OCI-LY7 (cell line): ENCODE measurements at regions not wholly inside any gene's neighbourhood (a gene's known extent, or its start where the extent isn't known, plus 50 kb on each side); places are given as distances from the start of the nearest gene placed in this dataset.

Experiments
- CTCF ChIP-seq: fragments of 200-600 bp; sonication (generic); conservative IDR thresholded peaks from 2 replicates; pipeline ENCODE4 v1.5.1; 2014; ENCODE audit warnings: mild to moderate bottlenecking, antibody characterized with exemption, low read length, moderate library complexity, mixed read lengths
- EZH2phosphoT487 ChIP-seq: fragments of 200-600 bp; sonication (generic); IDR thresholded peaks from 2 replicates; pipeline ENCODE4 v1.6.1; 2018; ENCODE audit warnings: low read depth, borderline replicate concordance, mild to moderate bottlenecking, mixed run types, antibody characterized with exemption, low read length, moderate library complexity, mixed read lengths

- no peak for TF ChIP-seq CTCF
- no peak for TF ChIP-seq EZH2phosphoT487
These were observed 125.7 kb upstream of the KRAS start for GRCh38 chr12:25376407-25376806.
